ENCODE measurements at regions not wholly inside any gene's neighbourhood (a gene's known extent, or its start where the extent isn't known, plus 50 kb on each side); places are given as distances from the start of the nearest gene placed in this dataset.

DNA sequence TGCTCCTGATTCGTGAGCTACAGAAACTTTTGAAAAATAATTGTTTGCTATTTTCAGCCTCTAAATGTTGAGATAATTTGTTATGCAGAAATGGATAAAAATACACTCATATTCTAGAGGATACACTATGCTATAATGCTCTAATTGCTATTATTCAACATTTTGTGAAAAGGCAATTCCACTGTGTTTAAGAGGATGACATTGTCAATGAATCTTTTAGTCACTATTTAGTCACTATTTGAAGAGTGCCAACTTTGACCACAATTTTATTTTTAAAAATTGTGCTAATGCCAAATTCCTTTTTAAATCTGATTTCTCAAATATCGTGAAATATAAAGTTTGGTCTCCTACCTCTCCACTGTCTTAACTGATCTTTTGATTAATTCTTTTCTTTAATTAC is 604.9 kb upstream of the KCNMB2 start:
- TF ChIP-seq, protein P1, sequence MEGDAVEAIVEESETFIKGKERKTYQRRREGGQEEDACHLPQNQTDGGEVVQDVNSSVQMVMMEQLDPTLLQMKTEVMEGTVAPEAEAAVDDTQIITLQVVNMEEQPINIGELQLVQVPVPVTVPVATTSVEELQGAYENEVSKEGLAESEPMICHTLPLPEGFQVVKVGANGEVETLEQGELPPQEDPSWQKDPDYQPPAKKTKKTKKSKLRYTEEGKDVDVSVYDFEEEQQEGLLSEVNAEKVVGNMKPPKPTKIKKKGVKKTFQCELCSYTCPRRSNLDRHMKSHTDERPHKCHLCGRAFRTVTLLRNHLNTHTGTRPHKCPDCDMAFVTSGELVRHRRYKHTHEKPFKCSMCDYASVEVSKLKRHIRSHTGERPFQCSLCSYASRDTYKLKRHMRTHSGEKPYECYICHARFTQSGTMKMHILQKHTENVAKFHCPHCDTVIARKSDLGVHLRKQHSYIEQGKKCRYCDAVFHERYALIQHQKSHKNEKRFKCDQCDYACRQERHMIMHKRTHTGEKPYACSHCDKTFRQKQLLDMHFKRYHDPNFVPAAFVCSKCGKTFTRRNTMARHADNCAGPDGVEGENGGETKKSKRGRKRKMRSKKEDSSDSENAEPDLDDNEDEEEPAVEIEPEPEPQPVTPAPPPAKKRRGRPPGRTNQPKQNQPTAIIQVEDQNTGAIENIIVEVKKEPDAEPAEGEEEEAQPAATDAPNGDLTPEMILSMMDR (IDR thresholded peaks at IDR 0.05 in 4 of 5, conservative IDR thresholded peaks at IDR 0.05 in 1 of 5), result no peak
- no peak for TF ChIP-seq POLR2A (IDR thresholded peaks at IDR 0.05)
